ENCODE measurements at regions not wholly inside any gene's neighbourhood (a gene's known extent, or its start where the extent isn't known, plus 50 kb on each side); places are given as distances from the start of the nearest gene placed in this dataset.
A peak's percentile ranks its signal among the peaks of the same experiment; 100 is the strongest.

DNA sequence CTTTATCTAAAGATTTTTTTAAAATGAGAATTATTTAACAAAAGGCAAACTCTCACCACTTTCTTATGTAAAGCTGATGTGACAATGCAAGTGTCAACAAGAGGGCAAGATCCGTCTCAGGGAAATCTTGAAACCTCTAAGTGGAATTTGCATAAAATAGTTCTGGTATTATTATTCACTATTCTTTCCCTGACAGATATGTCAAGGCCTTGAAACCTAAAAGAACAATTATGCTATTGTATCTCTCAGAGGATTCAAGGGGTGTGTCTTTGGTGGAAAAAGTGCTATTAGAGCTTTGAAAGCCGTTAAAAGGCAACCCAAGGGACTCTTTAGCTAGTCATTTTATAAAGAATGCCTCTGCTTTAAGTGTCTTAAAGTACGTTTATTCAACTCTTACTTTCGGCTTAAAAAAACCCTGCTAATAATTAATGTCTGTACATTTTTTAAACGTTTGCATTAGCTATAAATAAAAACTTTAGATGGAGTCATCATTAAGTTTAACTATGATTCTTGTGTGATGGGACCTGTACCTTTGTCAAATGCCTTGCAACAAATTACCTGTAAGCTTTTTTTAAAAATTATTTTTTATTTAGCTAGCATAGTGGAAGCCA, 585.5 kb downstream of the VRK1 start:
- DNase-seq: peak; percentile 11
- H3K27me3 Mint-ChIP-seq (ENCODE audit: insufficient read depth): peaks cover 4% of the 10 kb centered on the region

DNA sequence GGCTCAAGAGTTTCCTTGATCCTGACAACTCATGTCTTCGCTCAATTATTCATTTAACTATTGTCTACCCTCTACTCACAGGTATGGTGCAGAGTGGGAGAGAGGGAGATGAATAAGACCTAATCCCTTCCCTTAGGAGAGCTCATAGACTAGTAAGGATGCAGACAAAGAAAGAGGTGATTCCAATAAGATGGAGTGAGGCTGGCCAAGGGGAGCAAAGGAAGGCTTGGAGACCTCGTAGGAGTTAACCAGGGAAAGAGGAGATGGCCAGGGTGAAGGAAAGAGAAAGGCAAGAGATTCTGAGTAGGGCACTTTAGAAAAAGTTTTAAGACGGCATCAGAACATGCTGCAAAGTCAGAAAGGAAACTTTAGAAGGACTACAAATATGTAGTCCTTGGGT, 588.5 kb downstream of the VRK1 start:
- Histone ChIP-seq H3K4me3 (ENCODE audit: low read length) (no peak overlapping the region), H3K27ac (ENCODE audit: low read depth, low read length) (no peak overlapping the region), H3K9ac (ENCODE audit: extremely low read depth, low read length, poor library complexity, severe bottlenecking) (no peak overlapping the region), H3K4me1 (ENCODE audit: control insufficient read depth, insufficient read depth, low read length) (no peaks in the 10 kb centered on the region), H3K9me3 (ENCODE audit: control insufficient read depth, low read length) (no peaks in the 10 kb centered on the region), H3K36me3 (ENCODE audit: control insufficient read depth, insufficient read depth, low read length) (no peaks in the 10 kb centered on the region), H3K27me3 (ENCODE audit: control insufficient read depth, insufficient read depth, low read length, poor library complexity, severe bottlenecking) (no peaks in the 10 kb centered on the region)
- TF ChIP-seq, protein P1, sequence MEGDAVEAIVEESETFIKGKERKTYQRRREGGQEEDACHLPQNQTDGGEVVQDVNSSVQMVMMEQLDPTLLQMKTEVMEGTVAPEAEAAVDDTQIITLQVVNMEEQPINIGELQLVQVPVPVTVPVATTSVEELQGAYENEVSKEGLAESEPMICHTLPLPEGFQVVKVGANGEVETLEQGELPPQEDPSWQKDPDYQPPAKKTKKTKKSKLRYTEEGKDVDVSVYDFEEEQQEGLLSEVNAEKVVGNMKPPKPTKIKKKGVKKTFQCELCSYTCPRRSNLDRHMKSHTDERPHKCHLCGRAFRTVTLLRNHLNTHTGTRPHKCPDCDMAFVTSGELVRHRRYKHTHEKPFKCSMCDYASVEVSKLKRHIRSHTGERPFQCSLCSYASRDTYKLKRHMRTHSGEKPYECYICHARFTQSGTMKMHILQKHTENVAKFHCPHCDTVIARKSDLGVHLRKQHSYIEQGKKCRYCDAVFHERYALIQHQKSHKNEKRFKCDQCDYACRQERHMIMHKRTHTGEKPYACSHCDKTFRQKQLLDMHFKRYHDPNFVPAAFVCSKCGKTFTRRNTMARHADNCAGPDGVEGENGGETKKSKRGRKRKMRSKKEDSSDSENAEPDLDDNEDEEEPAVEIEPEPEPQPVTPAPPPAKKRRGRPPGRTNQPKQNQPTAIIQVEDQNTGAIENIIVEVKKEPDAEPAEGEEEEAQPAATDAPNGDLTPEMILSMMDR (conservative IDR thresholded peaks at IDR 0.05): no peak
- Mint-ChIP-seq H3K36me3 (ENCODE audit: low read depth) (no peaks in the 10 kb centered on the region), H3K9me3 (no peaks in the 10 kb centered on the region), H3K27ac (no peak overlapping the region), H3K27me3 (ENCODE audit: insufficient read depth) (no peaks in the 10 kb centered on the region), H3K4me3 (no peak overlapping the region), H3K4me1 (peaks cover 30% of the 10 kb centered on the region)
- DNase-seq: no peak
- 91 to 95% methylated on average over 2 of the region's 3 CpGs for WGBS, 2 experiments (ENCODE audit: insufficient coverage in 1 of 2, insufficient read length in 1 of 2)

More for the DNA sequence above, 585.5 kb downstream of the VRK1 start:
- Histone ChIP-seq H3K27ac (ENCODE audit: low read depth, low read length) (no peak overlapping the region), H3K36me3 (ENCODE audit: control insufficient read depth, insufficient read depth, low read length) (no peaks in the 10 kb centered on the region), H3K9ac (ENCODE audit: extremely low read depth, low read length, poor library complexity, severe bottlenecking) (no peak overlapping the region), H3K9me3 (ENCODE audit: control insufficient read depth, low read length) (no peaks in the 10 kb centered on the region), H3K4me1 (ENCODE audit: control insufficient read depth, insufficient read depth, low read length) (no peaks in the 10 kb centered on the region), H3K27me3 (ENCODE audit: control insufficient read depth, insufficient read depth, low read length, poor library complexity, severe bottlenecking) (no peaks in the 10 kb centered on the region), H3K4me3 (ENCODE audit: low read length) (no peak overlapping the region)
- 22 to 45% methylated on average over 1 to 3 of the region's 5 CpGs for WGBS, 2 experiments (ENCODE audit: insufficient coverage in 1 of 2, insufficient read length in 1 of 2)
- H3K9me3 Mint-ChIP-seq: no peaks in the 10 kb centered on the region
- H3K27ac Mint-ChIP-seq: no peak overlapping the region
- H3K4me1 Mint-ChIP-seq: peaks cover 52% of the 10 kb centered on the region
- no peaks in the 10 kb centered on the region for H3K36me3 Mint-ChIP-seq (ENCODE audit: low read depth)
- no peak overlapping the region for H3K4me3 Mint-ChIP-seq
- TF ChIP-seq, protein P1 (conservative IDR thresholded peaks at IDR 0.05): no peak

DNA sequence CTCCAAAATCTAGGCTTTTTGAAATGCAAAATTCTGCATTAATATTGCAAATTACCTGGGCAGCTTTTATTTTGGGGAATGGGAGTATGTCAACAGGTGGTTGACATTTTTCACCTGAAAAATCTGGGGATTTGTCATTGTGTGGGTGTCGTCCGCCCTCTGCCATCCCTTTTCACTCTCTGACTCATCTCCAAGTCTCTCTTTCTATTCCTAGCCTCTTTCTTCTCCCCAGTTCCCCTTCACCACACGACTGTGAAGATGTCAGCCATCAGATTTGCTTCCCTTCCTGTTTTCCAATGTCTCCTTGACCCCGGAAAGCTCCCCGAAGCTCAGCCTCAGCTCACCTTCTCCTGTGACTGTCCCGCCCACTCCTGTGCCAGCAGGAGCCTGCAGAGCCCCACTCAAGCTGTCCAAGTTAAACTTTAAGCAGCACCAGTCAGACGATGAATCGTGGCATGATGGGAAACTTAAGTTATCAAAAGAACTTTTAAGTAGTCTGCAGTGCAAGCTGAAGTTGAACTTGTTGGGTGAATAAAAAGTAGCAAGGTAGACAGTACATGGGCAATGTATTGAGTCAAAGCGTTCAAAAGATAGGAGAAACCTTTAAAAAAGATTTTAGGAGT, 590.2 kb downstream of the VRK1 start:
- TF ChIP-seq, protein P1 (conservative IDR thresholded peaks at IDR 0.05): no peak
- Histone ChIP-seq H3K9ac (ENCODE audit: extremely low read depth, low read length, poor library complexity, severe bottlenecking) (no peak overlapping the region), H3K27me3 (ENCODE audit: control insufficient read depth, insufficient read depth, low read length, poor library complexity, severe bottlenecking) (no peaks in the 10 kb centered on the region), H3K4me3 (ENCODE audit: low read length) (no peak overlapping the region), H3K9me3 (ENCODE audit: control insufficient read depth, low read length) (no peaks in the 10 kb centered on the region), H3K27ac (ENCODE audit: low read depth, low read length) (no peak overlapping the region), H3K4me1 (ENCODE audit: control insufficient read depth, insufficient read depth, low read length) (no peaks in the 10 kb centered on the region), H3K36me3 (ENCODE audit: control insufficient read depth, insufficient read depth, low read length) (no peaks in the 10 kb centered on the region)
- Mint-ChIP-seq H3K4me3 (no peak overlapping the region), H3K9me3 (no peaks in the 10 kb centered on the region), H3K27ac (no peak overlapping the region), H3K4me1 (peaks cover 23% of the 10 kb centered on the region), H3K27me3 (ENCODE audit: insufficient read depth) (no peaks in the 10 kb centered on the region), H3K36me3 (ENCODE audit: low read depth) (no peaks in the 10 kb centered on the region)
- DNase-seq: no peak
- WGBS, 2 experiments (ENCODE audit: insufficient coverage in 1 of 2, insufficient read length in 1 of 2): 63 to 73% methylated on average over 7 to 9 of the region's 9 CpGs

Data from endodermal cell (in vitro differentiated cells).